Activated T-cell treated with anti-CD3 and anti-CD28 coated beads, Interleukin-2, amount 50 U/mL, for 72 hours (primary cell): ENCODE measurements at regions not wholly inside any gene's neighbourhood (a gene's known extent, or its start where the extent isn't known, plus 50 kb on each side); places are given as distances from the start of the nearest gene placed in this dataset.

Source experiments
- ATAC-seq, 2 donors: fragments of 150-1000 bp; cut with Tn5 transposase; replicated peaks in 1 of 2; 2 replicates each; pipeline ENCODE4 v1.10.0; 2021; ENCODE audit warnings: moderate library complexity in 2 of 2, mild to moderate bottlenecking in 1 of 2
- DNase-seq, 2 donors: peaks; one replicate each; pipeline ENCODE4 v3.0.0; 2021 to 2022; ENCODE audit warnings: mixed read lengths in 1 of 2
- H3K27ac Mint-ChIP-seq: one replicate; pipeline ENCODE4 v1.8.0; 2022; ENCODE audit warnings: mild to moderate bottlenecking, moderate library complexity, mixed read lengths
- H3K27me3 Mint-ChIP-seq: one replicate; pipeline ENCODE4 v1.8.0; 2022; ENCODE audit warnings: low read depth, mixed read lengths
- H3K36me3 Mint-ChIP-seq, 2 donors: one replicate each; pipeline ENCODE4 v1.8.0; 2022; ENCODE audit warnings: mixed read lengths in 2 of 2, mild to moderate bottlenecking in 1 of 2; ENCODE audit not compliant: insufficient read depth in 2 of 2
- H3K4me1 Mint-ChIP-seq: one replicate; pipeline ENCODE4 v1.8.0; 2022; ENCODE audit warnings: low read depth, mixed read lengths
- H3K4me3 Mint-ChIP-seq, 2 donors: one replicate each; pipeline ENCODE4 v1.8.0; 2022; ENCODE audit warnings: mild to moderate bottlenecking in 2 of 2, mixed read lengths in 2 of 2, moderate library complexity in 2 of 2
- H3K9me3 Mint-ChIP-seq, 2 donors: one replicate each; pipeline ENCODE4 v1.8.0; 2022; ENCODE audit warnings: mixed read lengths in 2 of 2

GRCh38 chr2:188726626-188727247 is 247.4 kb upstream of the COL3A1 start:
- Mint-ChIP-seq H3K4me3 (no peak overlapping the region), H3K27ac (no peak overlapping the region), H3K36me3 (no peaks in the 10 kb centered on the region), H3K4me1 (no peaks in the 10 kb centered on the region), H3K27me3 (no peaks in the 10 kb centered on the region), H3K9me3 (peaks cover 0 to 3% of the 10 kb centered on the region in 2 donors)
- ATAC-seq (no peak), DNase-seq (no peak)

GRCh38 chr2:188727846-188728245 is 246.3 kb upstream of the COL3A1 start:
- peaks cover 2 to 3% of the 10 kb centered on the region in 2 donors for H3K9me3 Mint-ChIP-seq
- no peak overlapping the region for H3K4me3 Mint-ChIP-seq
- no peak for DNase-seq
- no peaks in the 10 kb centered on the region for H3K4me1 Mint-ChIP-seq
- H3K27me3 Mint-ChIP-seq: no peaks in the 10 kb centered on the region
- ATAC-seq: no peak
- H3K36me3 Mint-ChIP-seq: no peaks in the 10 kb centered on the region
- H3K27ac Mint-ChIP-seq: no peak overlapping the region

- no peak overlapping the region for H3K27ac Mint-ChIP-seq
- no peaks in the 10 kb centered on the region for H3K36me3 Mint-ChIP-seq
These were observed 239.5 kb upstream of the COL3A1 start for GRCh38 chr2:188734691-188735090.

GRCh38 chr2:188746727-188747126 is 227.4 kb upstream of the COL3A1 start:
- H3K27ac Mint-ChIP-seq: no peak overlapping the region
- no peaks in the 10 kb centered on the region for H3K36me3 Mint-ChIP-seq
- H3K9me3 Mint-ChIP-seq: peaks cover 0 to 2% of the 10 kb centered on the region in 2 donors
- no peak overlapping the region for H3K4me3 Mint-ChIP-seq
- DNase-seq (no peak), ATAC-seq (no peak)
- H3K27me3 Mint-ChIP-seq: no peaks in the 10 kb centered on the region
- H3K4me1 Mint-ChIP-seq: no peaks in the 10 kb centered on the region

More at GRCh38 chr2:188734691-188735090, 239.5 kb upstream of the COL3A1 start:
- DNase-seq: no peak
- ATAC-seq: no peak
- H3K27me3 Mint-ChIP-seq: no peaks in the 10 kb centered on the region
- H3K4me3 Mint-ChIP-seq: no peak overlapping the region
- no peaks in the 10 kb centered on the region for H3K4me1 Mint-ChIP-seq
- H3K9me3 Mint-ChIP-seq: peaks cover 0 to 2% of the 10 kb centered on the region in 2 donors

- Mint-ChIP-seq H3K36me3 (no peaks in the 10 kb centered on the region), H3K27me3 (no peaks in the 10 kb centered on the region), H3K4me3 (no peak overlapping the region), H3K4me1 (no peaks in the 10 kb centered on the region), H3K27ac (no peak overlapping the region), H3K9me3 (peaks cover 2 to 4% of the 10 kb centered on the region in 2 donors)
- DNase-seq (no peak), ATAC-seq (no peak)
These were observed 222.4 kb upstream of the COL3A1 start for GRCh38 chr2:188751816-188752215.

GRCh38 chr2:188752311-188752710 is 221.9 kb upstream of the COL3A1 start:
- Mint-ChIP-seq H3K27me3 (no peaks in the 10 kb centered on the region), H3K36me3 (no peaks in the 10 kb centered on the region), H3K4me1 (no peaks in the 10 kb centered on the region), H3K4me3 (no peak overlapping the region), H3K9me3 (peaks cover 4 to 7% of the 10 kb centered on the region in 2 donors), H3K27ac (no peak overlapping the region)
- ATAC-seq (no peak), DNase-seq (no peak)

GRCh38 chr2:188762151-188762550 is 212.0 kb upstream of the COL3A1 start:
- Mint-ChIP-seq H3K27me3 (no peaks in the 10 kb centered on the region), H3K4me3 (no peak overlapping the region), H3K4me1 (no peaks in the 10 kb centered on the region), H3K27ac (no peak overlapping the region), H3K36me3 (peaks cover 0 to 1% of the 10 kb centered on the region in 2 donors), H3K9me3 (peaks cover 3 to 4% of the 10 kb centered on the region in 2 donors)
- DNase-seq (no peak), ATAC-seq (no peak)

GRCh38 chr2:188765522-188766470 is 208.4 kb upstream of the COL3A1 start:
- no peaks in the 10 kb centered on the region for H3K27me3 Mint-ChIP-seq
- H3K4me1 Mint-ChIP-seq: no peaks in the 10 kb centered on the region
- H3K36me3 Mint-ChIP-seq: no peaks in the 10 kb centered on the region
- DNase-seq: peak in 1 of 2 donors; percentile 1
- H3K9me3 Mint-ChIP-seq: no peaks in the 10 kb centered on the region
- no peak overlapping the region for H3K27ac Mint-ChIP-seq
- no peak overlapping the region for H3K4me3 Mint-ChIP-seq
- peak in 1 of 2 donors; percentile 38 for ATAC-seq

- no peak overlapping the region for H3K27ac Mint-ChIP-seq
- no peaks in the 10 kb centered on the region for H3K36me3 Mint-ChIP-seq
- DNase-seq (no peak), ATAC-seq (no peak)
- H3K27me3 Mint-ChIP-seq: no peaks in the 10 kb centered on the region
- H3K4me1 Mint-ChIP-seq: no peaks in the 10 kb centered on the region
- H3K4me3 Mint-ChIP-seq: no peak overlapping the region
- H3K9me3 Mint-ChIP-seq: no peaks in the 10 kb centered on the region
These were observed 207.7 kb upstream of the COL3A1 start for GRCh38 chr2:188766471-188766856.

GRCh38 chr2:188767176-188767575 is 207.0 kb upstream of the COL3A1 start:
- no peaks in the 10 kb centered on the region for H3K4me1 Mint-ChIP-seq
- no peaks in the 10 kb centered on the region for H3K9me3 Mint-ChIP-seq

GRCh38 chr2:188770296-188770695 is 203.9 kb upstream of the COL3A1 start:
- ATAC-seq (no peak), DNase-seq (no peak)
- no peaks in the 10 kb centered on the region for H3K36me3 Mint-ChIP-seq
- H3K4me1 Mint-ChIP-seq: no peaks in the 10 kb centered on the region
- H3K27me3 Mint-ChIP-seq: no peaks in the 10 kb centered on the region
- no peak overlapping the region for H3K27ac Mint-ChIP-seq
- no peaks in the 10 kb centered on the region for H3K9me3 Mint-ChIP-seq
- no peak overlapping the region for H3K4me3 Mint-ChIP-seq

More at GRCh38 chr2:188767176-188767575, 207.0 kb upstream of the COL3A1 start:
- Mint-ChIP-seq H3K4me3 (no peak overlapping the region), H3K36me3 (no peaks in the 10 kb centered on the region), H3K27ac (no peak overlapping the region), H3K27me3 (no peaks in the 10 kb centered on the region)
- ATAC-seq (no peak), DNase-seq (no peak)

GRCh38 chr2:188773075-188773474 is 201.1 kb upstream of the COL3A1 start:
- H3K36me3 Mint-ChIP-seq: no peaks in the 10 kb centered on the region
- no peak for DNase-seq
- no peak overlapping the region for H3K27ac Mint-ChIP-seq
- ATAC-seq: no peak
- H3K9me3 Mint-ChIP-seq: no peaks in the 10 kb centered on the region
- no peaks in the 10 kb centered on the region for H3K27me3 Mint-ChIP-seq
- no peaks in the 10 kb centered on the region for H3K4me1 Mint-ChIP-seq
- H3K4me3 Mint-ChIP-seq: no peak overlapping the region

GRCh38 chr2:188776634-188777033 is 197.5 kb upstream of the COL3A1 start:
- no peaks in the 10 kb centered on the region for H3K9me3 Mint-ChIP-seq
- ATAC-seq (no peak), DNase-seq (no peak)
- no peaks in the 10 kb centered on the region for H3K27me3 Mint-ChIP-seq
- no peak overlapping the region for H3K4me3 Mint-ChIP-seq
- no peaks in the 10 kb centered on the region for H3K36me3 Mint-ChIP-seq
- H3K4me1 Mint-ChIP-seq: no peaks in the 10 kb centered on the region
- no peak overlapping the region for H3K27ac Mint-ChIP-seq
